Muscle of back (tissue), 3 donors: ENCODE measurements at regions not wholly inside any gene's neighbourhood (a gene's known extent, or its start where the extent isn't known, plus 50 kb on each side); places are given as distances from the start of the nearest gene placed in this dataset.
"Not testable (repeated sequence)": the region's sequence is repeated elsewhere in the genome, so short reads cannot be mapped to it uniquely, and the experiment has no call there.

Experiments used
- DNase-seq, 3 donors: peaks; one replicate each; pipeline versions ENCODE4 v3.0.0 to v3.0.0-alpha.2; 2013

DNA sequence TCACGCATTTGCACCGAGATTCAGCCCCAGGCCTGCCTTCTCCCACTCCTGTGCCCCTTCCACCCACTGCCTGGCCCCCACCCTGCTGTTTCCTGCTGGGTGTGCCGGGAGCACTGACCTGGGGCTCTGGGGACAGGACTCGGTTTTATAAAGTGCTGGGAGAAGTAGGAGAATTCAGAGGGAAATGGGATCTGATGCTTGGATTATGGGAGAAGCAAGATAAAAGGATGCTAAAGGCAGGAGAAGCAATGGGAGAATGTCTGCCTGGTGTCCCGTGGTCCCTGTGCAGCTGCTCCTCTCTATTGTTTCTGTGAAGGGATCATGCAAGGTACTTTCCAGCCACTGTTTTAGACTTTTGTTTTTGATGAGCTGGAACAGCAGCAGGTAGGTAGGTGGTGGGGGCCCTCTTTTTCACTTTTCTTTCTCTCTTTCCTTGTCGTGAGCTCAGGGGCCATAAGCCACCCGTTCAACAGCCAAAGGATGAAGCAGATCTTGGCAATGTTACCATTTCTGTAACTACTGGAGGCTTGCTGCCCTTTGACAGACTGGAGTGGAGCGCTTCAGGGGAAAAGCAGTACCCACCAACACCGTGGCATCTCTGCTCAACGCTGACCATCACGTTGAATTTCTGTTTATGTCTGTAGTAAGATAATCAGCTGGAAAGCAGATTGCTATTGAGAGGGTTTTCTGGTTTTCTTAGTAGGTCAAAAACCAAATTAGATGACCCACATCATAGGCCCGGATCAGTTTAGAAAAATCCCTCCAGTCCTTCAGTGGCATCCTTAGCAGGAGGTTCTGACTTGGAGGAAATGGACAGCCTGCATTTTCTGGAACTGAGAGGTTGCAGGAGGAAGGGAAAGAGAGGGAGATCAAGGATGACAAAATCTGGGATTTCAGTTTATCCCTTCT, 63.8 kb upstream of the ENPP6 start:
- no peak for DNase-seq

DNA sequence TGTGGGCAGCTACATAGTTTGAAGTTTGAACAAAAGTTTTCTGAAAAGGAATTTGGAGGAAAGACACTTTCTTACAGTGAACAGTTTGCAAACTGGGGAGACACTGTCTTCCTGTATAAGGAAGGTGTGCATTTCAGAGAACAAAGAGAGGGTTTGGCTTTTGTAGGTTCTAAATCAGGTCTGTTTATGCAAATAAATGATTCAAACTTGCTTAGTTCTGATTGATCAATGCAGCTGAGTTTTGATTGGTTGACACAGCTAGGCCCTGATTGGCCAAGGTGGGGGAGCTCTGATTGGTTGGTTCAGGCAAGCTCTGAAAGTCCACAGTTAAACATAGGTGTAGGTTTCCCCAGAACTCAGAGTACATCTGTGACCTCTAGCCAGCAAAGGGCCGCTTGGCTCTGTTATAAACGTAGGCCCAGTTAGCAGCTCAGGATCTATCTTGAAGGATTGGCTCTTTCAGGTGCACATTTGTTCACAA, 63.0 kb upstream of the ENPP6 start:
- DNase-seq: no peak

DNA sequence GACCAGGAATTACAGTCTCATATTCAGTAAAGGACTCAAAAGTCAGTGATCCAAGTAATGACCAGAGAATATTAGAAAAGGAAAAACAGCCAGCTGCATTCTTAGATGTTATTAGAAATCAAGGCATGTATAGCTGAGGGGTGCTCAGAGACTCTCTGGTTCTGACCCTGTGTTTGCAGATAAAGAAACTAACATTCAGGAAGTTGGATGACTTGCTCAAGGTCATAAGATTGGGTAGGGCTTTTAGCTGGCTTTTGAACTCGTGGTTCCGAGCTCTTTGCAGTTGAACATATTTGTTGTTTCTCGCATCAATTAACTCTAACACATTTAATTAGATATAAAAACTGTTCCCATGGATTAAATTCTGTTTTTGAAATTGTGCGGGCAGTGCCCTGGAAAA, 62.5 kb upstream of the ENPP6 start:
- no peak for DNase-seq

DNA sequence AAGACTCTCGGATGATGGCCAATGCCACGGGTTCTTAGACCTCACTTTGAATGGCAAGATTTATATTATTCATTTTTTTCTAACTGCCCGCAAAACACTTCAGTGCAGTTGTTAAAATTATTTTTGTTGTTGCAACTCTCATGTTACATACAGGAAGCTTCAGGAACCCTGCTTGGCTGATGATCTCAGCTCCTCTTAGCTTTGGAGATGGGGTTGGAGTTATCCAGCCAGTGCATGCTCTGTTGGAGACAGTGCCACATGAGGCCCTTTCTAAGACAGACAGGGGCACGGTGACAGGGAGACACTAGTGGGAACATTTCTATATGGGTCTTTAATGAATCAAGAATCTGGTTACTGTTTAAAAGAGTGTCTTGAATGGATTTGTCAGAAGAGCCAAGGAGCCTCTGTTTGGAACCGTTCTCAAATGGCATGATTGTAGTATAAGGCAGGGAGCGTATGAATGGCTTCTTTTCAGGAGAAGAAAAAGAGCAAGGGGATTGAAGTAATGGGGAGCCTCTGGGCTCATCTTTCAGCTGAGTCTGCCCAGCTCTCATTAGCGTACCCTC, 61.9 kb upstream of the ENPP6 start:
- DNase-seq: no peak

DNA sequence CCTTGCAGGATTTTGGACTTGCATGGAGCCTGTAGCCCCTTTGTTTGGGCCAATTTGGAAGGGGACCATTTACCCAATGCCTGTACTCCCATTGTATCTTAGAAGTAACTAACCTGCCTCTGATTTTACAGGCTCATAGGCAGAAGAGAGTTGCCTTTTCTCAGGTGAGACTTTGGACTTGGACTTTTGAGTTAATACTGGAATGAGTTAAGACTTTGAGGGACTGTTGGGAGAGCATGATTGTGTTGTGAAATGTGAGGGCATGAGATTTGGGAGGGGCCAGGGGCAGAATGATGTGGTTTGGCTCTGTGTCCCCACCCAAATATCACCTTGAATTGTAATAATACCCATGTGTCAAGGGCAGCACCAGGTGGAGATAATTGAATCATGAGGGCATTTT, 60.1 kb upstream of the ENPP6 start:
- not testable (repeated sequence) for DNase-seq

DNA sequence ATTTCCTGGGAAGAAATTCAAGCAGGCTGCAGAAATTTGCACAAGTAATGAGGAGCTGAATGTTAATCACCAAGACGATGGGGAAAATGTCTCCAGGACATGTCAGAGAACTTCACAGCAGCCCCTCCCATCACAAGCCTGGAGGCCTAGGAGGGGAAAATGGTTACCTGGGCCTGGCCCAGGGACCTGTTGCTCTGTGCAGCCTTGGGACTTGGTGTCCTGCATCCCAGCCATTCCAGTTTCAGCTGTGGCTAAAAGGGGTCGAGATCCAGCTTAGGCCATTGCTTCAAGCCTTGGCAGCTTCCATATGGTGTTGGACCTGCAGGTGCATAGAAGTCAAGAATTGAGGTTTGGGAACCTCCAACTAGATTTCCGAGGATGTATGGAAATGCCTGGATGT, 59.3 kb upstream of the ENPP6 start:
- not testable (repeated sequence) for DNase-seq

DNA sequence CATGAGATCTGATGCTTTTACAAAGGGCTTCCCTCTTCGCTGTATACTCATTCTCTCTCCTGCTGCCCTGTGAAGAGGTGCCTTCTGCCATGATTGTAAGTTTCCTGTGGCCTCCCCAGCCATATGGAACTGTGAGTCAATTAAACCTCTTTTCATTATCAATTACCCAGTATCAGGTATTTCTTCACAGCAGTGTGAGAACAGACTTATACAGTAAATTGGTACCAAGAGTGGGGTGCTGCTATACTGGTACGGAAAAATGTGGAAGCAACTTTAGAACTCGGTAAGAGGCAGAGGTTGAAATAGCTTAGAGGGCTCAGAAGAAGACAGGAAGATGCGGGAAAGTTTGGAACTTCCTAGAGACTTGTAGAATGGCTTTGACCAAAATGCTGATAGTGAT, 58.7 kb upstream of the ENPP6 start:
- DNase-seq: not testable (repeated sequence)

DNA sequence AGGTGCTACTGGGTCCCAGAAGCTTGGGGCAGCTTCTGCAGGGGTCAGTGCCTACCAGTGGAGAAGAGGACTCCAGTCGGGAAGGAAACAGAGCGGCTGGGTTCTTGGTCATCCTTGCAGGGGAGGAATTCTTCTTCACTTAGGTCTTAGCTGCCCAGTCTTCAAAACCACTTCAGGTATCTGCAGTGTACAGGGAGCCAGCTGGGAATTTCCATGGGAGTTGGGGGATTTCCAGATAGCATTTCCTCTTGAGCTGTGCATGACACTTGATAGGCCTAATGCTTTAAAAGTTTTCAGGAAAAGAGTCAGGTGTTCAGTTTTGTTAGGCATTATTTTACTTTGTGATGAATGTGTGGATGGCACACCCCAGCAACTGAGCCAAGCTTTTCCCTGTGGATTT, 58.1 kb upstream of the ENPP6 start:
- DNase-seq: no peak

DNA sequence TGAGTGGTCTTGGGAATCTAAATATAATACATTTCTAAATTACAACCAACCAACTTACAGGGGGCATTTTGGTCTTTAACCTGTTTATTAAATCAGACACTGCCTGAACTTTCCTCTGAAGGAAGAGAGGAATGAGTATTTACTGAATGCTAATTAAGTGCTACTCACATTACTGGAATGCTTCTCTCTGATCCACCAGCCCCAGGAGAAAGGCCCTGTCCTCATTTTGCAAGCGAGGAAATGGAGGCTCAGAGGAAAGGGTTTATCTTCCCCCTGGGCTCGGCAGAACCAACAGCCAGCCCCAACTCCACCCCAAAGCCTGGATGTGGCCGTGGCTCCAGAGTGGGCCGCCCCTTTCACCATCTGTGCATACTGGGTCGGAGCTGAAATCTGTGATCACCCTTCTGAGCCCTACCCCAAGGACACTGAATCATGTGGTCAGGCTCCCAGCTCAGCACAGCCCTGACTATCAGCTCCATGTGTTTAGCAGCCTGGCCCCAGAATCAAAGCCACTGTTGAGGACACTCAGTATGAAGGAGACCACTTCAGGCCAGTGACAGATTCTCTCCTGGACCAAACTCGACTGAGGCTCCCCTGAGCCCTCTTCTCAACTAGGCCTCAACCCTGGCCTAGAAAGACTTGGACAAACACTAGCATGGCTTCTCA, 56.7 kb upstream of the ENPP6 start:
- DNase-seq: no peak

DNA sequence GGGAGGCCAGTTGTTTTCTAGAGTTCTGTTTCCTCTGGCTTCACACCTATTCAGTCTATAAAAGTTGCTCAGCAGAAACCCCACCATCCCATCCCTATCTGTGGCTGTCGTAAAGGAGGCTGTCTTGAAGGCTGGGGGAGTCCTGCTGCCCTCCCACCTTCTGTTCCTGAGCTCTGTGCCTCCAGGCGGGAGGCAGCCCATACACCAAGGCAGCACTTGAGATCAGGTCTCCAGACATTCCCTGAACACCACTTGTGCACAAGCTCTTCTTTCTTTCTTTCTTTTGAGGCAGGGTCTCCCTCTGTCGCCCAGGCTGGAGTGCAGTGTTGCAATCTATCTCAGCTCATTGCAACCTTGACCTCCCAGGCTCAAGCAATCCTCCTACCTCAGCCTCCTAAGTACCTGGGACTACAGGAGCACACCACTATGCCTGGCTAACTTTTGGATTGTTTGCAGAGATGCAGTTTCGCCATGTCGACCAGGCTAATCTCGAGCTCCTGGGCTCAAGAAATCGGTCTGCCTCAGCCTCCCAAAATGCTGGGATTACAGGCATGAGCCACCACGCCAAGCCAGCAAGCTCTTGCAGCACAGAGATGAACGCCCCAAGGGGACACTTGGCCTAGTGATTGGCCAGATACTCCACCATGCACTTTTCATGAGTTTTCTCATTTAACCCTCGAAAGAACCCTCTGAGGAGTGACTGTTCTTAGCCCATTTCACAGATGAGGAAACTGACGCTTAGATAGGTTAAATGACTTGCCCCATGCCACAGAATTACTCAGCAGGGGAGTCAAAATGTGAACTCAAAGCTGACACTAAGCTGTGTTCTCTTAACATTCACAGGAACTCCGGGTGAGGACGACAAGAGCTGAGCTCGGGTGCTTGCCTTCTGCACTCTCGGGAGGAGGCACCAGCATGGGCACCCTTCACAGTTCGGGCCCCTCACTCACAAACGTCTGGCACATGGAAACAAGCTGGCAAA, 55.8 kb upstream of the ENPP6 start:
- no peak for DNase-seq

DNA sequence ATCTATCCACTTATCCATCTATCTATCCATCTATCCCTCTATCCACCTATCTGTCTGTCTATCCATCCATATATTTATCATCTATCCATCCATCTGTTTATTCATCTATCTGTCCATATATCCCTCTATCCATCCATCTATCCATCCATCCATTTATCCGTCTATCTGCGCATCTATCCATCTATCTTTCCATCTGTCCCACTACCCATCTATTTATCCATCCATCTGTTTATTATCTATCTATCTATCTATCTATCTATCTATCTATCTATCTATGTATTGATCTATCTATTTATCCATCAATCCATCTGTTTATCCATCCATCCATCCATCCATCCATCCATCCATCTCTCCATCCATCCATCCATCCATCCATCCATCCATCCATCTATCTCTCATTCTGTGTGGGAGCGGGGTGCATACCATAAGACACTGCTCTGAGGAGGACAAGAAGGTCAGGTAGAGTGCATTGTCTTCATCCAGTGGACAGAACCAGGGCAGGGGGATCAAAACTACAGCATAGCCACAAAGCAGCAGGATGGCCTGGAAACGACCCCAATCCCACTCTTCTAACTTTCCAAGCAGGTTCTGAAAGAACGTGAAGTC, 53.2 kb upstream of the ENPP6 start:
- no peak for DNase-seq

DNA sequence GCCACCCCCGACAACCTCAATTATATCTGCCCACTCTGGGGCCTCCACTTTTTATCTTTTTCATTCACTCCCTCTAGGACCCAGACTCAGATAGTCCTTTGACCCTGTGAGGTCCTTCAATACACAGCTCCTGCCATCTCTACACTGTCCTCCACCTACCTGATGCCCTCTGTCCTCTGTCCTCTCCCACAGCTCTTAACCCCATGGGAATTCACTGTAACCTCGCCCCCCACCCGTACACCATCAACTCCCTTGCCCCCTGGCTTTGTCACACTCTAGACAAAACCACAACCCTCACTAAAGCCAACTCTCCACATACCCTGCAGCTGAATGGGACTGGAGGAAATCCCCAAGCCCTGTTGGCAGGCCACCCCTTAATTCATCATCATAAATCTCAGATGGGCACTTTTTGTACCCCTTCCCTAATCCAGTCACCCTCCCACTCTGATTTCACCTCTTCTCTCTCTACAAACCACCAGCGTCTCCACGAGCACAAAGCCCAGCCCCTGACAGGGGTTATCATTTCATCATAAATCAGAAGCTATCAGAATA, 52.3 kb upstream of the ENPP6 start:
- no peak for DNase-seq

DNA sequence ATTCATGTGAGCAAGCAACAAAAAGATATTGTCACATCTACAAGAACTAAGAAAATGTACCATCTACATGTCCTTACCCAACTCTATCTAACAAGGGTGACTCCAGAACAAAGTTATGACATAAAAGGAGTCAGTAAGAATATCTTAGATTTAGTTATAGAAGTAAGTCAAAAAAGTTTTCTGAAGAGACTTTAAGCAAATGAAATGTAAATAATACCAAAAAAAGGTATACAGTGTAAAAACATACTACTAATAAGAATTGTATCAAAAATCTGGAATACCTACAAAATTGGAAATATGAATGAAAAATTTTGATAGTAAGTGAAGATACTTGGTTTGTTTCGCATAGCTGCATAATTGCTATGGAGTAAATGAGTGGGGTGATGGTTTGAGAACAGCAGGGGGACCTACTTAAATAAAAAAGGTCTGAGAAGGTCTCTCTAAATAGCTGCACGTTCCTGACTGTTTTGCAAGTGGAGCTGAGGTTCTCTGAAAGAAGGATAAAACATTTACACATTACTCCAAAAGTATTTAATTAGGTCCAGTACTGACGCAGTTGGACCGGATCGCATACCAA, 51.0 kb upstream of the ENPP6 start:
- no peak for DNase-seq

DNA sequence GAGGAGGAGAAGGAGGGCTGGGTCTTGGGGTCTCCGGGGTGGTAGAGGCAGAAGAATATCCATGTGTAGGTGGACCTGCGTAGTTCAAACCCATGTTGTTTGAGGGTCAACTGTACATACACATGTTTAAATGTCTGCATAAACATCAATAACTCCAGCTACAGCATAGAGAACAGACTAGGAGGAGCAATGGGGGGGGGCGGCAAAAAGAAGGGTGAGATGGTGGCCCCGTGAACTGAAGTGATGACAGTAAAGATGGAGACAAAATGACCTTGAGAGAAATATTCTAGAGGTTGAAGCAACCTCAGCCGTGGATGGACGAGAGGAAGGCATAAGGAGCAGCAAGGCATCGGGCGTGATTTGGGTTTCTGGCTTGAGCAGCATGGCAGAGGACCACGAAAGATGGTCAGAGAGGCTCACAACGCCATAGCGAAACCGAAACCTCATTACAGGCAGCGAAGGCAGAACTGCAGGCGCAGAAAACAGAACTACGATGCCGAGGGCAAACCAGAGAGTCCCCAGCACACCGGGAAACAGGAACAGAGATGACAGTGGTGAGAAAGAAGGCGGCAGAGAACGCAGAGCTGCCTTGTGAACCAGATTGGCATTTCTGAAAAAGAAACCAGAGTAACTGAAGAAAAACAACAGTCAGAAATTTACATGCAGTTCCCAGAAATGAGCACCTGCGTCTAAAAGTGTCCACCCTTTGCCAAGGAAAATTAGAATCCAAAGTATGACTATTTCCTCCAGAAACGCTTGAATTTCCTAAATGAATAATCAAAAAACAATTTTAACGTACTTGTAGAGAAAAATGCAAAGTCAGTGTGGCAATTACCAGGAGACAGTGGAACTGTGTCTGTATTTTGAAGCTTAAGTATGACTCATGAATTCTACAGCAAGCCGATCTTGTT, 50.3 kb upstream of the ENPP6 start:
- peak; percentile 36 to 76 (median 47) for DNase-seq
